ENCODE measurements at regions not wholly inside any gene's neighbourhood (a gene's known extent, or its start where the extent isn't known, plus 50 kb on each side); places are given as distances from the start of the nearest gene placed in this dataset.

DNA sequence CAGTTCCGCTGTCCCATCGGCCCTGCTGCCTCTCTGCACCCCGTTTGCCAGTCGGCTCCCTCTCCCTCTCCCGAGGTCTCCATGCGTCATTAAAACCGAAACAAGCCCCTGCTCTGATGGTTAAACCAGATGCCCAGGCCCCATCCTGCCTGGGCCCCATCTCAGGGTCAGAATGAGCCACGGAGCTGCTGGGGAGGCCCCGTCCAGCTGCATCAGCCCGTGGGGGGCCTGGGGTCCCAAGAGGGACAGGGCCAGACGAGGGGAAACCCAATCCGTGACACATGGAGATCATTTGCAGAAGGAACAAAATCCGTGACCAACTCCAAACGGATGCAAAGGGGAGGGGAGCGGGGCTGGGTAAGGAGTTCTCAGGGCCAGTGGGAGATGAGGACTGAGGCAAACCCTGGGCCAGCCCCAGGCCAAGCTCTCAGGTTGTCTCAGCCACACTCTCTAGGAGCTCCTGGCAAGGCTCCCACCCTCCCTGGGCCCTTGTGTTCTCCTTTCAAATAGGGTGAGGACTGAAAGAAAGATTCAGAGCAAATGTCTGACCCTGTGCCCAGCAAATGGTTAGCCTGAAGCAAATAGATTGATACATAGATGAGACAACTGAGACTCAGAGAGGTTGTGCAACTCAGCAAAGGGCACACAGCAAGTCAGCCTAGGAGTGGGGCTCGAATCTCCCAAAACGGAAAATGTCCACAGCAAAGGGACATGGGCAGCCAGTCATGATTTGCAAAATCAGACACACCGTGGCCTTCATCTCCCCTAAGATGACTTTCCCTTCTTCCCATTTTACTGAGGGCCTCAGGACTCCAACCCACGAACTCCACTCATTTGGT, 162.1 kb downstream of the MN1 start:
- no peak for DNase-seq (ENCODE audit: low spot score)

DNA sequence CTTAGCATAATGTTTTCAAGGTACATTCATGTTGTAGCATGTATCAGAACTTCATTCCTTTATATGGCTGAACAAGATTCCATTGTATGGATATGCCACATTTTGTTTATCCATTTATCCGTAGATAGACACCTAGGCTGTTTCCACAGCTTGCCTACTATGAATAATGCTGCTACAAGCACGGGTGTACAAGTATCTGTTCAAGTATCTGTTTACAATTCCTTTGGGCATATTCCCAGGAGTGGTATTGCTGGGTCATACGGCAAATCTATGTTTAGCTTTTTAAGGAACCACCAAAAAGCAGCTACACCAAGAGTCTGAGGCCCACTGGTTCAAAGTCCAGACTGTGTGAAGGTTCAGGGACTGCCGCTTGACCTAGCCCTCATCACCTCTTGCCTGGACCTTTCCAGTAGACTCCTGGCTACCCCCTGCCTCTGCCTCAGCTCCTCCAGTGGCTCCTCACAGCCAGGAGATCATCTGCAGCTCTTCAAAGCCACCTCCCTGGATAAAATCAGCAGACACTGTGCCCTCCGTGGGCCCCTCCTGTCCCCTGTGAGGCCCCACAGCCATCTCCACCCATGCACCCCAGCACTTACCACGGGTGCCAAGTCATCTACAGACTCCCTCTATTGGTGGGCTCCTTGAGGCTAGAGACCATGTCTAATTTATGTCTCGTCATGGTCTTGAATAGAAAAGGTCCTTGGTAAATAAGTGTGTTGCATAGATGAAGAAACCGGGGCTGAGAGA, 160.3 kb downstream of the MN1 start:
- DNase-seq (ENCODE audit: low spot score) = no peak

DNA sequence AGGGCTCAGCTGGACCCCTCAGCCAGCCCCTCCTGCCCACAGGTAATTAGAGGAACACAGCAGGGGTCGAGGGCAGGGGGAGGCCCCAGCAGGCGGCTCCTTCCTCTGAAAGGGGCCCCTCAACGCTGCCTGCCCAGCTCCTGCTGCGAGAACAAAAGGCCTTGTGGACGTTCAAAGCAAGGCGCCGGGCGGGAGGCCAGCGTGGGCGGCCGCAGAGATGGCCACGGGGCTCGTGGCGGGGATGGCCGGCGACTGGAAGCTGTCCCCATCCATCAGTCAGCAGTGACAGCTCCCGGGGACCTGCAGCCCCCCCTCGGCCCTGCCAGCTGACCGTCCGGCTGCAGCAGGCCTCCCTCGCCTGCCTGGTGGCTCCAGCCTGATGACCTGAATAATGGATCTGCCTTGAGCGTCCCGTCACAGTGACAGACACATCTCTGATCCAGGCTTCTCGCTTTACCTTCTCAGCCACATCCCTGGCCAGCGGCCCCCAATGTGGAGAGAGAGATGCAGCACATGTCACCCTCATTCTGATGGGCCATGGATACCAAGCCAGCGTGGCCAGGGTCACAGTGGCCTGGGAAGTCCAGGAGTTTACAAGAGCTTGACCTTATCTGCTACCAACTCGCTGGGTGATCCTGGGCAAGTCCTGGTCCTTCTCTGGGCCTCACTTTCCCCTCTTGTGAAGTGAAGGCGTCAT, 159.3 kb downstream of the MN1 start:
- DNase-seq (ENCODE audit: low spot score) = no peak

DNA sequence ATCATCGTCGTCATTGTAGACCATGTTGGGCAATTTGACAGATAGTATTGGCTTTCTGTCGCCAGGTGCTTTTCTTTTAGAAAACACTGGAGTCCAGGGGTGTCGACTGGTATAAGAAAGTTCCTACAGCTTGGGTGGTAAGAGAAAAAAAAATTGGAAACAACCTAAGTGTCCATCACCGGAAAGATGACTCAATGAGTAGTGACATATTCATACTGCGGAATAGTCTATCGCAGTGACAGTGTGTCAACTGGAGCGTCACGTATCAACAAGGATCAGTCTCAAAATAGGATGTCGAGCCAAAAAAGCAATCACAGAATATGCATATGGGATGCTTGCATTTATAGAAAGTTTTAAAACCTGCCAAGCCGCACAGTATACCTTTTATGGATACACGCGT, 157.6 kb downstream of the MN1 start:
- DNase-seq (ENCODE audit: low spot score) = no peak

- DNase-seq (ENCODE audit: low spot score) = no peak
These were observed 157.0 kb downstream of the MN1 start for GRCh38 chr22:27644566-27644965.

GRCh38 chr22:27647540-27647939, 154.0 kb downstream of the MN1 start:
- DNase-seq (ENCODE audit: low spot score) = no peak

- no peak for DNase-seq (ENCODE audit: low spot score)
These were observed 153.5 kb downstream of the MN1 start for GRCh38 chr22:27648074-27648473.

DNA sequence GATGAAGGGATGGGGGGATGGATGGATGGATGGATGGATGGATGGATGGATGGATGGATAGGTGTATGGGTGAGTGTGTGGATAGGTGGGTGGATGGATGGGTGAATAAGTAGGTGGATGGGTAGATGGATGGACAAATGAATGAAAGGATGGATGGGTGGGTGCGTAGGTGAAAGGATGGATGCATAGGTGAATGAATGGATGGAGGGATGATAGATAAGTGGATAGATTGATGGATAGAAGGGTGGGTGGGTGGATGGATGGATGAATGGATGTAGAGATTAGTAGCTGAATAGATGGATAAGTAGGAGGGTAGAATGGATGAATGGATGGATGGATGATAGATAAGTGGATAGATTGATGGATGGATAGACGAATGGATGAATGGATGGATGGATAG, 152.7 kb downstream of the MN1 start:
- no peak for DNase-seq (ENCODE audit: low spot score)

GRCh38 chr22:27650572-27650971, 151.0 kb downstream of the MN1 start:
- DNase-seq (ENCODE audit: low spot score) = no peak

GRCh38 chr22:27650985-27651384, 150.6 kb downstream of the MN1 start:
- no peak for DNase-seq (ENCODE audit: low spot score)

- DNase-seq (ENCODE audit: low spot score) = no peak
These were observed 150.1 kb downstream of the MN1 start for GRCh38 chr22:27651486-27651885.

GRCh38 chr22:27654546-27655445, 146.8 kb downstream of the MN1 start:
- DNase-seq (ENCODE audit: low spot score) = peak; percentile 8

DNA sequence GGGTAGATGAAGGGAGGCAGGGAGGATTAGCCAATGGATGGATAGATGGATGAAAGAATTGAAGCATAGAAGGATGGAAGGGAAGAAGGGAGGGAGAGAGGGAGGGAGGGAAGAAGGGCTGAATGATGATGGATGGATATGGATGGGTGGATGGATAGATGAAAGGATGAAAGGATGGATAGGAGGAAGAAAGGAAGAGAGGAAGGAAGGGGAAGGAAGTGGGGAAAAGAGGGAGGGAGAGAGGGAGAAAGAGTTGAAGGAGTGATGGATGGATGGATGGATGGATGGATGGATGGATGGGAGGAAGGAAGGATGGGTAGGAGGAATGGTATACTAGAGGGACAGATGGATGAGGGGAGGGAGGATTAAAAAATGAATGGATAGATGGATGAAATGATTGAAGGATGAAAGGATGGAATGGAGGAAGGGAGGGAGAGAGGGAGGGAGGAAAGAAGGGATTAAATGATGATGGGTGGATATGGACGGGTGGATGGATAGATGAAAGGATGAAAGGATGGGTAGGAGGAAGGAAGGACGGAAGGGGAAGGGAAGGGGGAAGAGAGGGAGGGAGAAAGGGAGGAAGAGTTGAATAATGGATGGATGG, 145.9 kb downstream of the MN1 start:
- DNase-seq (ENCODE audit: low spot score) = no peak

DNA sequence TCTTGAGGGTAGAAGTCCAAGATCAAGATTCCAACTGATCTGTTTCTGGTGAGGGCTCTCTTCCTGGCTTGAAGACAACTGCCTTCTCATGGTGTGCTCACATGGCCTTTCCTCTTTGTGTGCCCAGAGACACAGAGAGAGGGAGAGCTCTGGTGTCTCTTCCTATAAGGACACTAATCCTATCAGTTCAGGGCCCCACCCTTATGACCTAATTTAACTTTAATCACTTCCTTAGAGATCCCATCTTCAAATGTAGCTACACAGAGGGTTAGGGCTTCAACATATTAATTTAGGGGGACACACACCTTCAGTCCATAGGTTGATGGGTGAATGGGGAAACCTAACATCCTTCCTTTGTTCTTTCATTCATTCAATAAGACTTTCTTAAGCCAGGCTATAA, 144.6 kb downstream of the MN1 start:
- DNase-seq (ENCODE audit: low spot score) = no peak

DNA sequence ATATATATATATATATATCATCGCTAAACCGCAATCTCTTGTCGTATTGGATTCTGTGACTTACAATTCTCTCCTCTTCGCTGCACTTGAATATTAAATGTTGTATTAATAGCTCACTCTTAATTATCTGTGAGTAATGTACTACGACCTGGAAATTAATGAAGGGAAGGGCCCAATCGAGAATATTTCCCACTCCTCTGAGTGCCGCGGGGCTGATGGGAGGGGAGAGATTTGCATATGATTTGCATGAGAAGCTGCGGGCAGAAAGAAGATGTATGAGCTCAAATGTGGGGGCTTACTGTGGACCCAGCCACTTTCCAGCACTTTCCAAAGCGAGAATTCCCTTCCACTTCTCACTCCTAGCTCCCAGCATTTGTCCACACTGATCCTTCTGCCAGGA, 141.2 kb downstream of the MN1 start:
- DNase-seq (ENCODE audit: low spot score) = no peak

DNA sequence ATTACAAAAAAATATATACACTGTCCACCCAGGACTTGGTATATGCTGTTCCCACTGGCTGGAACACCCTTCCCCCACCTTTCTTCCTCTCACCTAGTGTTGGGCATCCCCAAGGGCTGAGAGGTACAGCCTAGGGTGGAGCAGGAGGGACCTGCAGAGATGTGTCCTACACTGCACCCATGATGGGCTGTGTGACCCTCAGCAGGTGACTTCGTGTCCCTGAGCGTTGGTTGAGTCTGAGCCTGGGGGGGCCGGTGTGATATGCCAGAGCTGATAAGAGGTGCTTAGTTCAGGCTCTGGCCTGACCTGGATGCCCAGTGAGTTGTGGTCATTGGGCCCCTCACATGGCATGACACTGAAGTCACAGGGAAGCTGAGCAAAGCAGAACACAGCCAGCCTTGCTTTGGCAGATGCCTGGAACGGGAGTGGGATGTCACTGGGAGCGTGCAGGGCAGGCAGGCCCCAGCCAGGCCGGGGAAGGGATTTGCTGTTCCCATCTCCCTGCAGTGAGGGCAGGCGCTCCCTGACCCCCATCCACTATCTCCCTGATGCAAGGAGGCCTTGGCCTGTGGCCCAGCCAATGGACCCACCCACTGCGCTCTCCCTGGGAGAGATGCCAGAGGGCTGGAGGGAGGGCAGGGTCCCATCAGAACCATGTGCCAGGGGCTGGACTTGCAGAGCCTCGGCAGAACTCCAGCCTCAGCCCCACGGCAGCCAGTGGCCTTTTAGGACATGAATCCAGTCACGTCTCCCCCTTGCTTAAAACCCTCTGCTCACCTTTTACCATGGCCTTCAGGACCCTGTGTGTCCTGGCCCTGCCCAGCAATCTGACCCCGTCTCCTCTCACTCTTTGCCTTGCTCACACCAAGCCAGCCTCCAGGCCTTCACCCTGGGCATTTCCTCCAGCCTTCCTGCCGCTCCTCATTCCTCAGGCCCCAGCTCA, 138.9 kb downstream of the MN1 start:
- no peak for DNase-seq (ENCODE audit: low spot score)

- DNase-seq (ENCODE audit: low spot score) = no peak
These were observed 137.7 kb downstream of the MN1 start for GRCh38 chr22:27663812-27664211.

- no peak for DNase-seq (ENCODE audit: low spot score)
These were observed 135.1 kb downstream of the MN1 start for GRCh38 chr22:27666272-27666997.

- DNase-seq (ENCODE audit: low spot score) = no peak
These were observed 134.3 kb downstream of the MN1 start for GRCh38 chr22:27667121-27667843.
